Sigmoid colon (tissue), 6 donors: ENCODE measurements at regions not wholly inside any gene's neighbourhood (a gene's known extent, or its start where the extent isn't known, plus 50 kb on each side); places are given as distances from the start of the nearest gene placed in this dataset.

Experiments
- DNase-seq: peaks from one replicate; pipeline ENCODE4 v3.0.0-alpha.2; 2019
- H3K27ac ChIP-seq, 4 donors: fragments of 200-600 bp; sonication (generic); one replicate each; pipeline ENCODE4 v1.5.1; 2016 to 2019; ENCODE audit warnings: mild to moderate bottlenecking in 1 of 4
- H3K27me3 ChIP-seq, 3 donors: fragments of 200-600 bp; sonication (generic); one replicate each; pipeline ENCODE4 v1.5.1; 2019; ENCODE audit warnings: mild to moderate bottlenecking in 1 of 3
- H3K36me3 ChIP-seq, 4 donors: fragments of 200-600 bp; sonication (generic); one replicate each; pipeline ENCODE4 v1.5.1; 2016 to 2019
- H3K4me1 ChIP-seq, 4 donors: fragments of 200-600 bp; sonication (generic); one replicate each; pipeline ENCODE4 v1.5.1; 2017 to 2019
- H3K4me3 ChIP-seq, 4 donors: fragments of 200-600 bp; sonication (generic); one replicate each; pipeline ENCODE4 v1.5.1; 2017 to 2019; ENCODE audit warnings: mild to moderate bottlenecking in 2 of 4, moderate library complexity in 1 of 4
- H3K9me3 ChIP-seq, 4 donors: fragments of 200-600 bp in 3 of 4; sonication (generic) in 3 of 4; one replicate each; pipeline versions ENCODE4 v1.5.1 to v1.6.1; 2013 to 2019
- CTCF ChIP-seq, 4 experiments: fragments of 450-650 bp in 3 of 4; fragments of 200-600 bp in 1 of 4; IDR thresholded peaks; one replicate each; pipeline ENCODE4 v1.5.1; 2016 to 2019; ENCODE audit warnings: antibody characterized with exemption in 4 of 4, mild to moderate bottlenecking in 3 of 4, moderate library complexity in 2 of 4
- EP300 ChIP-seq, 4 donors: sonication (generic); formaldehyde crosslinking; IDR thresholded peaks; one replicate each; pipeline ENCODE4 v1.6.1; 2017; ENCODE audit warnings: antibody characterized with exemption in 4 of 4
- POLR2A ChIP-seq, 2 donors: fragments of 450-650 bp; IDR thresholded peaks; one replicate each; pipeline ENCODE4 v1.6.1; 2016; ENCODE audit warnings: antibody characterized with exemption in 2 of 2, mild to moderate bottlenecking in 2 of 2, moderate library complexity in 2 of 2
- POLR2AphosphoS5 ChIP-seq, 4 donors: sonication (generic); formaldehyde crosslinking; IDR thresholded peaks; one replicate each; pipeline ENCODE4 v1.6.1; 2017; ENCODE audit warnings: antibody characterized with exemption in 4 of 4
- WGBS, 2 donors: extraction: QIAGEN DNeasy Blood & Tissue Kit; methylation state at CpG; one replicate each; pipeline ENCODE4 v1.1.7; 2013; 5-methylcytosine and 5-hydroxymethylcytosine counted together
- intact Hi-C: fragments of 100-400 bp; cut with DNase I; formaldehyde crosslinking; loops from one replicate; pipeline ENCODE4 v1.15.1; 2023
- donor health status: healthy with polysubstance abuse.
- donor health status: healthy.

GRCh38 chr22:33192156-33192555 lies 134.0 kb upstream of the SYN3 start:
- TF ChIP-seq CTCF (IDR thresholded peaks at IDR 0.05) (no peak), POLR2A (IDR thresholded peaks at IDR 0.05) (no peak), POLR2AphosphoS5 (IDR thresholded peaks at IDR 0.05) (no peak), EP300 (IDR thresholded peaks at IDR 0.05) (no peak)
- H3K4me3 ChIP-seq = no peak overlapping the region
- no peaks in the 10 kb centered on the region for H3K27me3 ChIP-seq
- H3K9me3 ChIP-seq = no peaks in the 10 kb centered on the region
- no peaks in the 10 kb centered on the region for H3K36me3 ChIP-seq
- no peaks in the 10 kb centered on the region for H3K4me1 ChIP-seq
- intact Hi-C loops = no loop called here
- no peak for DNase-seq
- H3K27ac ChIP-seq = no peak overlapping the region
- 53 to 70% methylated on average over 2 of the region's 2 CpGs for WGBS, 2 donors

- Histone ChIP-seq H3K9me3 (no peaks in the 10 kb centered on the region), H3K4me1 (no peaks in the 10 kb centered on the region), H3K36me3 (no peaks in the 10 kb centered on the region), H3K4me3 (no peak overlapping the region), H3K27me3 (no peaks in the 10 kb centered on the region), H3K27ac (no peak overlapping the region)
- no peak for DNase-seq
- TF ChIP-seq CTCF (IDR thresholded peaks at IDR 0.05) (no peak), EP300 (IDR thresholded peaks at IDR 0.05) (no peak)
- WGBS, 2 donors = 79 to 91% methylated on average over 2 of the region's 2 CpGs
- intact Hi-C loops = no loop called here
These were observed 130.1 kb upstream of the SYN3 start for GRCh38 chr22:33188326-33188725.

GRCh38 chr22:33186816-33187215 lies 128.6 kb upstream of the SYN3 start:
- no peaks in the 10 kb centered on the region for H3K9me3 ChIP-seq
- no peaks in the 10 kb centered on the region for H3K36me3 ChIP-seq
- 81 to 85% methylated on average over 2 of the region's 2 CpGs for WGBS, 2 donors
- no peak overlapping the region for H3K27ac ChIP-seq
- DNase-seq = no peak
- no peak overlapping the region for H3K4me3 ChIP-seq
- no peak for TF ChIP-seq CTCF (IDR thresholded peaks at IDR 0.05)
- intact Hi-C loops = no loop called here
- H3K27me3 ChIP-seq = no peaks in the 10 kb centered on the region
- H3K4me1 ChIP-seq = no peaks in the 10 kb centered on the region

GRCh38 chr22:33180356-33180755 lies 122.2 kb upstream of the SYN3 start:
- H3K27ac ChIP-seq = no peak overlapping the region
- WGBS, 2 donors = 84 to 85% methylated on average over 4 of the region's 4 CpGs
- no peaks in the 10 kb centered on the region for H3K4me1 ChIP-seq
- no peaks in the 10 kb centered on the region for H3K27me3 ChIP-seq
- H3K36me3 ChIP-seq = no peaks in the 10 kb centered on the region
- TF ChIP-seq POLR2AphosphoS5 (IDR thresholded peaks at IDR 0.05) (no peak), CTCF (IDR thresholded peaks at IDR 0.05) (no peak), POLR2A (IDR thresholded peaks at IDR 0.05) (no peak), EP300 (IDR thresholded peaks at IDR 0.05) (no peak)
- intact Hi-C loops = no loop called here
- H3K9me3 ChIP-seq = no peaks in the 10 kb centered on the region
- DNase-seq = no peak
- H3K4me3 ChIP-seq = no peak overlapping the region

GRCh38 chr22:33167998-33168790 lies 110.0 kb upstream of the SYN3 start:
- Histone ChIP-seq H3K27ac (no peak overlapping the region), H3K27me3 (no peaks in the 10 kb centered on the region), H3K4me3 (no peak overlapping the region), H3K36me3 (no peaks in the 10 kb centered on the region), H3K4me1 (no peaks in the 10 kb centered on the region), H3K9me3 (no peaks in the 10 kb centered on the region)
- TF ChIP-seq POLR2AphosphoS5 (IDR thresholded peaks at IDR 0.05) (no peak), CTCF (IDR thresholded peaks at IDR 0.05) (no peak), POLR2A (IDR thresholded peaks at IDR 0.05) (no peak), EP300 (IDR thresholded peaks at IDR 0.05) (no peak)
- 16 to 59% methylated on average over 4 of the region's 4 CpGs for WGBS, 2 donors
- intact Hi-C loops = no loop called here
- no peak for DNase-seq
